ENCODE measurements at regions not wholly inside any gene's neighbourhood (a gene's known extent, or its start where the extent isn't known, plus 50 kb on each side); places are given as distances from the start of the nearest gene placed in this dataset.

- TF ChIP-seq CTCF (conservative IDR thresholded peaks at IDR 0.05) (no peak), ZFX (IDR thresholded peaks at IDR 0.05) (no peak)
Measured at GRCh38 chr20:61056116-61056515, 195.9 kb upstream of the CDH4 start.
